ENCODE measurements at regions not wholly inside any gene's neighbourhood (a gene's known extent, or its start where the extent isn't known, plus 50 kb on each side); places are given as distances from the start of the nearest gene placed in this dataset.

DNA sequence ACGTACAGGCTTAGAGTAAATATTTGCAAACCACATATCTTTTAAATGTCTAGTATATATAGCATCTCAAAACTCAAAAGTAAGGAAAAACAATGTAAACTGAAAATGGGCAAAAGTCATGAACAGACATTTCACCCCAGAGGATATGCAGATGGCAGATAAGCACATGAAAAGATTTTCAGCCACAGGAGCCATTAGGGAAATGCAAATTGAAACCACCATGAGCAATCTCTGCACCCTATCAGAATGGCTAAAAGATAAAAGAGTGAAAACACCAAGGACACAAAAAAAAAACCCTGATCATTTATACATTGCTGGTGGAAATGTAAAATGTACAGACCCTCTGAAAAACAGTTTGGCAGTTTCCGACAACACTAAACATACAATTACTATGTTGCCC is 292.7 kb downstream of the ZNF516 start:
- DNase-seq (ENCODE audit: low read depth): no peak

DNA sequence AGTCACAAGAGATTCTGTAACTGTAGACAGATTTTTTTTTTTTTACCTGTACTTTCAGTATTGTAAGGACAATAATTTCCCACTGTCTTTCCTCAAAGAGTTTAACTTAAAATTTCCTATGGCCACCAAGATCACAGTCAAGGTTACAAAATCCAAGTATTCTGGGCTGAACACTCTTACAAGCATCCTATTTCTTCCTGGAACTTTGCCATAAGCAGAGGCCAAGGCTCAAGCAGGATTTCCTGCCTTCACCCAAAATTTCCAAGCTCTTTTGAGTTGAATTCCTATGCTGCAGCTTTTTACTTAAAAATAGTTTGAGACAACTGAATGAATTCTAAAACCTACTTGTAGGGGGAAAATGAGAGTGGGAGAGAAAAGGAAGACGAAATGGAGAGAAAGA is 299.4 kb downstream of the ZNF516 start:
- DNase-seq (ENCODE audit: low read depth): no peak

DNA sequence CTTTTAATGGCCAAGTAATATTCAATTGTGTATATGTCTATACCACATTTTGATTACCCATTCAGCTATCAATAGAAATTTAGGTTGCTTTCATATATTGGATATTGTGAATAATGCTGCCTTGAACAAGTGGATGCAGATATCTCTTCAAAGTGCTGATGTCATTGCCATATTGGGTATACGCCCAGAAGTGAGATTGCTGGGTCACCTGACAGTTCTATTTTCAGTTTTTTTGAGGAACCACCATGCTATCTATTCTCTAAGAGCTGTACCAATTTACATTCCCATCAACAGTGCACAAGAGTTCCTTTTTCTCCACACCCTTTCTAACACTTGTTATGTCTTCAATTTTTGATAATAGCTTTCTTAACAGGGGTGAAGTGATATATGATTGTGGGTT is 306.9 kb downstream of the ZNF516 start:
- no peak for DNase-seq (ENCODE audit: low read depth)

DNA sequence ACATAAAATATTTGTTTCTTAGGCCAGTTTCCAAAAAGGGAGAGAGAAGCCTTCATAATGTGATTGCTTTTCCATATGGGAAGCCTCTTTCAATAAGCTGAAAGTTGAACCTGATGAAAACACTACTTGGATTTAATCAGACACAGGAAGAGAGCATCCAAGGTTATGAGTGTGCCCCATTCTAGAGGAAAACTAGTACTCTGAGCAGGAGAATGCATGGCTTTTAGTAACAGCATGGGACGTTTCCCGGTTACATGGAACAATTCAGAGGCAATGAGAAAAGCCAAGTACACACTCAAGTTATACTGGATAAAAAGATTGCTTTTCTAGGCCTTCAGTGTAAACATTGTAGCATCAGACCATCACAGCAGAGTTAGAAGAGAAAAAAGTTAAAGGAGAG is 315.8 kb downstream of the ZNF516 start:
- DNase-seq (ENCODE audit: low read depth): no peak

DNA sequence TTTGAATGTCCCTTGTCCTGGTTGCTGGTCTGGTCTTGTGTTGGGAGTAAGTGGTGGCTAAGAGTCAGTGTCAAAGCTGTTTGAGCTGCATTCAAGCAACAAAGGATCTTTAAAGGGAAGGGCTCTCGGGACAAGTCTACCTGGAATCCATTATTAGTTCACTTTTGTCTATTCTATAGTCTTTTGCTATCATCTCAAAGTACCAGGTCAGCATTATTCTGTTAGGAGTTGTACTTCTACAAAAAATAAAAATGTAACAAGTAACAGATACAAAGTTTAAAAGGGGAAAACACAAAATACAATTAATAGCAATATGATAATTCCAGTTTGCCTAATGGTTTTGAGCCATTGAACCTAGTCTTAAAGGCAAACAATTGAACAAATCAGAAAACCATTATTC is 317.9 kb downstream of the ZNF516 start:
- no peak for DNase-seq (ENCODE audit: low read depth)

GRCh38 chr18:76174451-76174850 is 320.6 kb downstream of the ZNF516 start:
- no peak for DNase-seq (ENCODE audit: low read depth)

GRCh38 chr18:76169733-76170132 is 325.3 kb downstream of the ZNF516 start:
- DNase-seq (ENCODE audit: low read depth): no peak

GRCh38 chr18:76167845-76168621 is 327.0 kb downstream of the ZNF516 start:
- no peak for DNase-seq (ENCODE audit: low read depth)

GRCh38 chr18:76167410-76167809 is 327.6 kb downstream of the ZNF516 start:
- DNase-seq (ENCODE audit: low read depth): no peak

DNA sequence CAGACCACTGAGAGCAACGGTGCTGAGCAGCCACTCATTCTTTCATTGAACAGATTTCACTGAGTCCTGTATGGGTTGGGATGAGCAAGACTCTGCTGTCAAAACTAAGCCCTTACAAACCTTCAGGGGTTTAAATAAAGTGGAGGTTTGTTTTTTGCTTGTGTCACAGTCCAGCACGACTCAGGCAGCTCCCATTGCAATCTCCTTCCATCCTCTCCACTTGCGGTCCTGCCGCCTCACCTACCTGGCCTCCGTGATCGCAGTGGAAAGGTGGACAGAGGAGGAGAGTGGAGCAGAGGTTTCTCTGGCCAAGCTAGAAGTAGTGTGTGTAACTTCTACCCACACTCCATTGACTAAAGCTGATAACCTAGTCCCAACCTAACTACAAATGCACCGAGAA is 332.2 kb downstream of the ZNF516 start:
- DNase-seq (ENCODE audit: low read depth): no peak

GRCh38 chr18:76161983-76162382 is 333.1 kb downstream of the ZNF516 start:
- DNase-seq (ENCODE audit: low read depth): no peak

- no peak for DNase-seq (ENCODE audit: low read depth)
These were observed 341.4 kb downstream of the ZNF516 start for GRCh38 chr18:76153691-76154090.

GRCh38 chr18:76149734-76150133 is 345.3 kb downstream of the ZNF516 start:
- no peak for DNase-seq (ENCODE audit: low read depth)

DNA sequence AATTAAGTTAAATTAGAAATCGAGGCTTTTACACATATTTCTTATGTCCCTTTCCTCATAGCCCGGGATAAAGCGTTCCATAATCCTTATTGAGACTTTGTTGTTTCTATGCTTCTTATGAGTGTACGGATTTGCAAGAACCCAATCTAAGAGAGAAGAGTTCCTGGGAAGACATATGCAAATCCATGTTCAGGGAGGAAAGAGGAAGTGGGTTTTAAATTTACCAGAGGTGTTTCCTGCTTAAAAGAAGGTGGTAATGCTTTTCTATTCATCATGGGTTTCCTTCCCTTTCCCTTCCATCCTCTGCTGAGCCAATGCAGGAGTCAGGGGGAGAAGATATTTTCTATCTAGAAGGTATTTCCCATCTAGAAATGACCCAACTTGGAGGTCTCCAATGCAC is 345.8 kb downstream of the ZNF516 start:
- no peak for DNase-seq (ENCODE audit: low read depth)

- no peak for DNase-seq (ENCODE audit: low read depth)
These were observed 349.3 kb downstream of the ZNF516 start for GRCh38 chr18:76145521-76146376.

GRCh38 chr18:76144844-76145243 is 350.2 kb downstream of the ZNF516 start:
- no peak for DNase-seq (ENCODE audit: low read depth)

DNA sequence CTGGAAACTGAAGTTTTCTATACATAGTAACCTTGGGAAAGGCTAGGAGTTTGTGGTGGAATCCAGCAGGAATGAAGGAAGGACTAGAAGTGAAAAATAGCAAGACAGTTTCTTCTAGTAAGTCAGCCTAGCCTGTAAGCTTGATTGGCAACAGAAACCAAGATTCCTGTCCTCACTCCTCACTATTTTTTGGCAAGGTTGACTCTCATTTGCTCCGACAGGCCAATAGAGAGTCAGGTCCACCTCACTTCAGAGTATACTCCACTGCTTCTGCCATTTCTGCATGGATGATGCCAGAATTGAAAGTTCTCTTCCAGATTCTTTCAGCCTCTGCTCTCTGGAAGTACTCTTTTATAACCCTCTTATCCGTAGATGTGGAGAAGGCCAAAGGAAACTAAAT is 352.4 kb downstream of the ZNF516 start:
- no peak for DNase-seq (ENCODE audit: low read depth)

DNA sequence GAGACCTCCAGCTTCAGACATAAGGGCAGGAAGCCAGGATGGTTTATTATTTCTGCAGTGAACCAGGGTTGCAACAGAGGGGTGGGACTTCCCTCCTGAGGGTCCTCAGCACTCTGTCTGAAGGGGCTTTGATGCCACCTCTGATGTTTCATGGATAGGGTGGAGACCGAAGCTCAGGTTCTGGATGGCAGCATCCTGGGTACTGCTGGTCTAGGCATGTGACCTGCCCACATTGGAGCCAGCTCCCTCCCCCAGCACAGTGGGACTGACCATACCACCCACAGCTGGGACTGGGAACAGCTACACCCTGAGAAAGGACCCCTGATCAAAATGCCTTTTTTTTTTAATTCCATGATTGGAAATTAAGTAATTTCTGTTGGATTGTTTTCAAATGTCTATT is 355.2 kb downstream of the ZNF516 start:
- no peak for DNase-seq (ENCODE audit: low read depth)

GRCh38 chr18:76137216-76137615 is 357.8 kb downstream of the ZNF516 start:
- DNase-seq (ENCODE audit: low read depth): no peak

DNA sequence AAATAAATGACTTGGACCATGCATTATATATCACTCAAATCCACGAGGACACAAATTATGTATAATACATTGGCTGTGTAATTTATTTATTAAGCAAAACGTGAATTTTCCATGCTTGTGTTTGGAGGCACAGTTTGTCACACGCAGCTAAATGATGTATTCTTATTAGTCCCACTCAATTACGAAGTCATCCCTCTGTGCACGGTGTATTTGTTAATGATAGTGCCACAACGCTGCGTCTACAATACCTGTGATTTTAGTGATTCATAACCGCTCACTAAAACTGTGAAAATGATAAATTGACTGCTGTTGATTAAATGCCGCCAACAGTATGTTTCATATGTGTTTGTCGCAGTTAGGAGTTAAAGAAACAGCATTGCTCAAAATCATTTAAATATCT is 358.3 kb downstream of the ZNF516 start:
- no peak for DNase-seq (ENCODE audit: low read depth)

- DNase-seq (ENCODE audit: low read depth): no peak
These were observed 360.4 kb downstream of the ZNF516 start for GRCh38 chr18:76134628-76135027.

GRCh38 chr18:76133873-76134272 is 361.2 kb downstream of the ZNF516 start:
- no peak for DNase-seq (ENCODE audit: low read depth)

DNA sequence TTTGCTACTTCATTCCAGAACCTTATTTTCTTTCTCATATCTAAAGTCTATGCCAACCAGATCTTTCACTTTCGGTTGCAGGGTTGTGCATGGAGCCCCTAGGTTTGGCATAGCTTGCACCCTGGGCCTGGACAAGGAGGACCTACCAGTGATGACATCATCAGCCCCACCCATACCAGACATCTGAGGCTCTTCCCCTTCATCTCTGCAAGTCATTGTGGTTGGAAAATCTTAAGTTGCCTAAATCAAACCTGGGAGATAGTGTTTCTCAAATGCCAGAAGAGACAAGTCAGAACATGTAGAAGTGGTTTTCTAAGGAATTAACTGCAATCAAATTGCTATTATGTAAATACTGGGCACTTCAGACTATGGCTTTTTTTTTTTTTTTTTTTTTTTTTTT is 363.3 kb downstream of the ZNF516 start:
- DNase-seq (ENCODE audit: low read depth): peak; percentile 1

Measured in GM04503 (cell line).